Colonic mucosa (tissue), 4 donors: ENCODE measurements at regions not wholly inside any gene's neighbourhood (a gene's known extent, or its start where the extent isn't known, plus 50 kb on each side); places are given as distances from the start of the nearest gene placed in this dataset.
"Not testable (repeated sequence)": the region's sequence is repeated elsewhere in the genome, so short reads cannot be mapped to it uniquely, and the experiment has no call there.

Experiments used
- DNase-seq: peaks from one replicate; pipeline ENCODE4 v3.0.0-alpha.2; 2020
- H3K27ac ChIP-seq: fragments of 200-600 bp; one replicate; pipeline ENCODE4 v1.8.0; 2021
- H3K27me3 ChIP-seq: fragments of 200-600 bp; one replicate; pipeline ENCODE4 v1.8.0; 2021
- H3K36me3 ChIP-seq: fragments of 200-600 bp; one replicate; pipeline ENCODE4 v1.8.0; 2021
- H3K4me1 ChIP-seq: fragments of 200-600 bp; one replicate; pipeline ENCODE4 v1.8.0; 2021; ENCODE audit warnings: mild to moderate bottlenecking
- H3K4me3 ChIP-seq: fragments of 200-600 bp; one replicate; pipeline ENCODE4 v1.8.0; 2021
- H3K9ac ChIP-seq, 2 donors: one replicate each; pipeline ENCODE4 v1.7.0; 2013; ENCODE audit warnings: control low read depth in 2 of 2, low read depth in 2 of 2, low read length in 2 of 2
- H3K9me3 ChIP-seq: fragments of 200-600 bp; one replicate; pipeline ENCODE4 v1.8.0; 2021
- CTCF ChIP-seq: fragments of 200-600 bp; IDR thresholded peaks from one replicate; pipeline ENCODE4 v1.8.0; 2022; ENCODE audit warnings: antibody characterized with exemption, mild to moderate bottlenecking
- intact Hi-C: fragments of 100-400 bp; cut with DNase I; formaldehyde crosslinking; loops from one replicate; pipeline ENCODE4 v1.14.1; 2022
- donor health status: healthy.
- donor health status: DM: no; HTN: no; CAD: no.
- donor health status: DM: no; HTN: no; CAD: no.

GRCh38 chr3:22010997-22011396, 260.0 kb upstream of the ZNF385D start:
- Histone ChIP-seq H3K4me3 (no peak overlapping the region), H3K4me1 (no peaks in the 10 kb centered on the region), H3K9me3 (no peaks in the 10 kb centered on the region), H3K36me3 (no peaks in the 10 kb centered on the region), H3K27me3 (no peaks in the 10 kb centered on the region), H3K9ac (no peak overlapping the region), H3K27ac (no peak overlapping the region)
- intact Hi-C loops = no loop called here
- no peak for DNase-seq
- TF ChIP-seq CTCF = no peak

- no peaks in the 10 kb centered on the region for H3K36me3 ChIP-seq
- H3K4me3 ChIP-seq = no peak overlapping the region
- H3K9me3 ChIP-seq = no peaks in the 10 kb centered on the region
- H3K27ac ChIP-seq = no peak overlapping the region
- TF ChIP-seq CTCF = no peak
- H3K27me3 ChIP-seq = no peaks in the 10 kb centered on the region
- no peak for DNase-seq
- intact Hi-C loops = no loop called here
- no peak overlapping the region for H3K9ac ChIP-seq
- no peaks in the 10 kb centered on the region for H3K4me1 ChIP-seq
Observed at GRCh38 chr3:22012471-22012870, 261.5 kb upstream of the ZNF385D start.

- no peaks in the 10 kb centered on the region for H3K9me3 ChIP-seq
- TF ChIP-seq CTCF = no peak
- intact Hi-C loops = no loop called here
- no peak overlapping the region for H3K27ac ChIP-seq
- no peaks in the 10 kb centered on the region for H3K27me3 ChIP-seq
- H3K36me3 ChIP-seq = no peaks in the 10 kb centered on the region
- no peak for DNase-seq
- no peak overlapping the region for H3K9ac ChIP-seq
- H3K4me3 ChIP-seq = no peak overlapping the region
- no peaks in the 10 kb centered on the region for H3K4me1 ChIP-seq
Observed at GRCh38 chr3:22013641-22014040, 262.6 kb upstream of the ZNF385D start.

GRCh38 chr3:22016197-22016596, 265.2 kb upstream of the ZNF385D start:
- no peak overlapping the region for H3K4me3 ChIP-seq
- no peaks in the 10 kb centered on the region for H3K36me3 ChIP-seq
- no peaks in the 10 kb centered on the region for H3K27me3 ChIP-seq
- no peaks in the 10 kb centered on the region for H3K9me3 ChIP-seq
- no peak for TF ChIP-seq CTCF
- no peak overlapping the region for H3K27ac ChIP-seq
- DNase-seq = no peak
- H3K9ac ChIP-seq = no peak overlapping the region
- no peaks in the 10 kb centered on the region for H3K4me1 ChIP-seq
- intact Hi-C loops = no loop called here

GRCh38 chr3:22024638-22025037, 273.6 kb upstream of the ZNF385D start:
- H3K9ac ChIP-seq, intact Hi-C loops, H3K4me3 ChIP-seq, DNase-seq, H3K36me3 ChIP-seq, H3K4me1 ChIP-seq, H3K27ac ChIP-seq, H3K9me3 ChIP-seq, H3K27me3 ChIP-seq: not testable (repeated sequence)

- H3K4me1 ChIP-seq = no peaks in the 10 kb centered on the region
- H3K36me3 ChIP-seq = no peaks in the 10 kb centered on the region
- no peaks in the 10 kb centered on the region for H3K9me3 ChIP-seq
- no peak overlapping the region for H3K9ac ChIP-seq
- TF ChIP-seq CTCF = no peak
- H3K27me3 ChIP-seq = no peaks in the 10 kb centered on the region
- intact Hi-C loops = no loop called here
- DNase-seq = no peak
- no peak overlapping the region for H3K27ac ChIP-seq
- H3K4me3 ChIP-seq = no peak overlapping the region
Observed at GRCh38 chr3:22029480-22029879, 278.5 kb upstream of the ZNF385D start.
